A673 (cell line): ENCODE measurements at regions not wholly inside any gene's neighbourhood (a gene's known extent, or its start where the extent isn't known, plus 50 kb on each side); places are given as distances from the start of the nearest gene placed in this dataset.
"Not testable (repeated sequence)": the region's sequence is repeated elsewhere in the genome, so short reads cannot be mapped to it uniquely, and the experiment has no call there.

ENCODE experiments used
- BruUV-seq: library from RNA; stranded (reverse); fragments of 400-500 nt; replicated peaks from 2 replicates; lab custom pipeline; 2021; lab: Mats Ljungman, UMichigan
- CTCF ChIA-PET: fragments of 300-600 bp; sonication (Branson Sonifier 250); formaldehyde crosslinking; loops from one replicate; lab custom pipeline; 2022; ENCODE audit warnings: antibody characterized with exemption; lab: Charles Lee
- POLR2A ChIA-PET: fragments of 300-600 bp; sonication (Branson Sonifier 250); formaldehyde crosslinking; loops from one replicate; lab custom pipeline; 2022; ENCODE audit warnings: antibody characterized with exemption; ENCODE audit not compliant: low non-redundant PET; lab: Charles Lee
- DNase-seq: peaks from one replicate; pipeline ENCODE4 v3.0.0-alpha.2; 2015; ENCODE audit warnings: low spot score
- H3K27ac ChIP-seq: fragments of 200-600 bp; sonication (generic); 2 replicates; pipeline ENCODE4 v1.5.1; 2016; ENCODE audit warnings: mixed run types, low read depth, mild to moderate bottlenecking, mixed read lengths, antibody characterized with exemption, low read length; ENCODE audit not compliant: poor library complexity, severe bottlenecking
- H3K27me3 ChIP-seq: fragments of 200-600 bp; sonication (generic); replicated peaks from 2 replicates; pipeline ENCODE4 v1.6.1; 2017; ENCODE audit warnings: mixed run types, low read depth, mild to moderate bottlenecking, mixed read lengths, antibody characterized with exemption, low read length; ENCODE audit not compliant: insufficient read depth, poor library complexity
- H3K36me3 ChIP-seq: fragments of 200-600 bp; sonication (generic); 2 replicates; pipeline ENCODE4 v1.6.1; 2016; ENCODE audit warnings: mixed run types, mild to moderate bottlenecking, mixed read lengths, antibody characterized with exemption, low read length; ENCODE audit not compliant: insufficient read depth, poor library complexity, severe bottlenecking
- H3K4me1 ChIP-seq: fragments of 200-600 bp; sonication (generic); 2 replicates; pipeline ENCODE4 v1.6.1; 2017; ENCODE audit warnings: mixed run types, mild to moderate bottlenecking, mixed read lengths, antibody characterized with exemption, low read length; ENCODE audit not compliant: insufficient read depth, poor library complexity, severe bottlenecking
- H3K4me3 ChIP-seq: fragments of 200-600 bp; sonication (generic); 2 replicates; pipeline ENCODE4 v1.5.1; 2016; ENCODE audit warnings: low read depth, mixed run types, mild to moderate bottlenecking, mixed read lengths, low read length; ENCODE audit not compliant: poor library complexity, severe bottlenecking
- H3K9me3 ChIP-seq: fragments of 200-600 bp; sonication (generic); 2 replicates; pipeline ENCODE4 v1.6.1; 2016; ENCODE audit warnings: mixed run types, low read depth, mild to moderate bottlenecking, mixed read lengths, antibody characterized with exemption, low read length; ENCODE audit not compliant: poor library complexity, severe bottlenecking
- EZH2 ChIP-seq: fragments of 200-600 bp; sonication (generic); IDR thresholded peaks from 2 replicates; pipeline ENCODE4 v1.6.1; 2017; ENCODE audit warnings: borderline replicate concordance, low read depth, mild to moderate bottlenecking, mixed read lengths, antibody characterized with exemption, low read length; ENCODE audit not compliant: poor library complexity, severe bottlenecking
- intact Hi-C: fragments of 100-400 bp; cut with micrococcal nuclease; formaldehyde crosslinking; loops from one replicate; pipeline ENCODE4 v1.10.0; 2022; ENCODE audit not compliant: unreplicated experiment
- TF ChIP-seq, protein P1 (sequence below): fragments of 300-800, 200-600 bp; sonication (generic); conservative IDR thresholded peaks from 2 replicates; pipeline ENCODE4 v1.5.1; 2017; ENCODE audit warnings: low read depth, mild to moderate bottlenecking, antibody characterized with exemption, low read length, moderate library complexity, mixed read lengths

DNA sequence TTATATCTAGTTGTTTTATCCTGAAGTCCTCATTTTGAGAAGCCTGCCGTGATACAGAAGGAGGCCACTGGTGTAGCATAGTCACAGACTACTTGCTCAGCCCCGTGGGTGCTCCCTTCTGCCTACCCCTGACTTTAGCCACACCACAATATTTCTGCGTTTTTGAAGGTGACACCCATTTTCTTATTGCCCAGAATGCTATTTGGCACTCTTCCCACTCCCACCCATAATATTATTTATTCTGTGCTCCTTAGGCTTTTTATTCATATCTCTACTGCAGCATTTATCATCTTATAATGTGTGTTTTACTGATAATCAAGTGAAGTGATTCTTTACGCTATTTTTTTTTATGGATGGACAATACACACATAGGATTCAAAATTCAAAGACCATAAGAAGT lies 107.3 kb downstream of the OR2B2 start:
- Histone ChIP-seq H3K27me3 (no peaks in the 10 kb centered on the region), H3K36me3 (no peaks in the 10 kb centered on the region), H3K4me3 (no peak overlapping the region), H3K27ac (no peak overlapping the region), H3K9me3 (no peaks in the 10 kb centered on the region), H3K4me1 (peaks cover 10% of the 10 kb centered on the region)
- intact Hi-C loops: loop anchor here (5.0 kb wide), 1 partner anchor 658 kb away; a partner anchor contains a TSS
- CTCF ChIA-PET: no interaction called here
- TF ChIP-seq EZH2: no peak
- TF ChIP-seq, protein P1, sequence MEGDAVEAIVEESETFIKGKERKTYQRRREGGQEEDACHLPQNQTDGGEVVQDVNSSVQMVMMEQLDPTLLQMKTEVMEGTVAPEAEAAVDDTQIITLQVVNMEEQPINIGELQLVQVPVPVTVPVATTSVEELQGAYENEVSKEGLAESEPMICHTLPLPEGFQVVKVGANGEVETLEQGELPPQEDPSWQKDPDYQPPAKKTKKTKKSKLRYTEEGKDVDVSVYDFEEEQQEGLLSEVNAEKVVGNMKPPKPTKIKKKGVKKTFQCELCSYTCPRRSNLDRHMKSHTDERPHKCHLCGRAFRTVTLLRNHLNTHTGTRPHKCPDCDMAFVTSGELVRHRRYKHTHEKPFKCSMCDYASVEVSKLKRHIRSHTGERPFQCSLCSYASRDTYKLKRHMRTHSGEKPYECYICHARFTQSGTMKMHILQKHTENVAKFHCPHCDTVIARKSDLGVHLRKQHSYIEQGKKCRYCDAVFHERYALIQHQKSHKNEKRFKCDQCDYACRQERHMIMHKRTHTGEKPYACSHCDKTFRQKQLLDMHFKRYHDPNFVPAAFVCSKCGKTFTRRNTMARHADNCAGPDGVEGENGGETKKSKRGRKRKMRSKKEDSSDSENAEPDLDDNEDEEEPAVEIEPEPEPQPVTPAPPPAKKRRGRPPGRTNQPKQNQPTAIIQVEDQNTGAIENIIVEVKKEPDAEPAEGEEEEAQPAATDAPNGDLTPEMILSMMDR: no peak
- DNase-seq: no peak
- POLR2A ChIA-PET: no interaction called here
- BruUV-seq: no TSS peak

DNA sequence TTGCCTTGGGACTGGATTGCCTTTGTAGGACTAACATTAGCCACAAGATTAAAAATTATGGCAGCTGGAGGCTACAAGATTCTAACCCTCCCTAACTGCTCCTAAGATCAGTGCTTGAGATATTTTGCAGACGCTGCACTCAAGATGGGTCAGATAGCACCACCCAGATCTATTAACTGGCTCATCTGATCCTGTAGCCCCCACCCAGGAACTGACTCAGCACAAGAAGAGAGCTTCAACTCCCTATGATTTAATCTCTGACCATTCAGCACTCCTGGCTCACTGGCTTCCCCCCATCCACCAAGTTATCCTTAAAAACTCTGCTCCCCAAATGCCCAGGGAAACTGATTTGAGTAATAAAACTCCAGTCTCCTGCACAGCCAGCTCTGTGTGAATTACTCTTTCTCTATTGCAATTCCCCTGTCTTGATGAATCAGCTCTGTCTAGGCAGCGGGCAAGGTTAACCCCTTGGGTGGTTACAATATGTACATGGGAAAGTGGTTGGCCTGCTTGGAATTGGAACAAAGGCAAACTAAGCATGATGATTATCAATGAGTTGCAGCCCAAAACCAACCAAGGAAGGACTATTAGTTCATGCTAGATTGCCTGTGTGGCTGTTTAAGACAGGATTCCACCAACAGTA lies 111.3 kb downstream of the OR2B2 start:
- no peak overlapping the region for H3K4me3 ChIP-seq
- no peak for DNase-seq
- no TSS peak for BruUV-seq
- CTCF ChIA-PET: no interaction called here
- no peaks in the 10 kb centered on the region for H3K27me3 ChIP-seq
- no peaks in the 10 kb centered on the region for H3K4me1 ChIP-seq
- POLR2A ChIA-PET: no interaction called here
- no peak overlapping the region for H3K27ac ChIP-seq
- no peaks in the 10 kb centered on the region for H3K9me3 ChIP-seq
- no peak for TF ChIP-seq EZH2
- TF ChIP-seq, protein P1: no peak
- intact Hi-C loops: no loop called here
- H3K36me3 ChIP-seq: no peaks in the 10 kb centered on the region

DNA sequence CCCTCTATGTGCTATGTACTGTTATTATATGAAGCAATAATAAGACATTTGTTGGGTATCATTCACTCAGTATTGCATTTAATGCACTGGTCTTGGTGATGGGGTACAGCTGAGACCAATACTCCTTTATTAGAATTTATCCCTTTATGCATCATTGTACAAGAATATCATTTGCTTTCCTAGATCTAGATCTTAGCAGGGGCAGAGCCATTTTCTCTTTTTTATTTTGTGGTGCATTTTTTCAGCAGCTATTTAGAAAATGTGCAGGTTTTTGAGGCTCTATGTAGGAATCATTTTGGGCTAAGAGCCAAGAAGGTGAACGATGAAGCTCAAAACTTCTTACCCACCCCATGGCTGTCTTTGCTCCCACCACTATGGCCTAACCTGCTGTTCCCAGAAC lies 114.2 kb downstream of the OR2B2 start:
- Histone ChIP-seq H3K4me3 (no peak overlapping the region), H3K9me3 (no peaks in the 10 kb centered on the region), H3K4me1 (no peaks in the 10 kb centered on the region), H3K36me3 (no peaks in the 10 kb centered on the region), H3K27ac (no peak overlapping the region), H3K27me3 (no peaks in the 10 kb centered on the region)
- POLR2A ChIA-PET: no interaction called here
- no peak for DNase-seq
- CTCF ChIA-PET: interaction anchor here (1.1 kb wide), 1 partner anchor 671 kb away, joined by 5 read pairs; no protein-coding TSS in a partner anchor
- intact Hi-C loops: no loop called here
- TF ChIP-seq, protein P1: no peak
- no peak for TF ChIP-seq EZH2
- no TSS peak for BruUV-seq

DNA sequence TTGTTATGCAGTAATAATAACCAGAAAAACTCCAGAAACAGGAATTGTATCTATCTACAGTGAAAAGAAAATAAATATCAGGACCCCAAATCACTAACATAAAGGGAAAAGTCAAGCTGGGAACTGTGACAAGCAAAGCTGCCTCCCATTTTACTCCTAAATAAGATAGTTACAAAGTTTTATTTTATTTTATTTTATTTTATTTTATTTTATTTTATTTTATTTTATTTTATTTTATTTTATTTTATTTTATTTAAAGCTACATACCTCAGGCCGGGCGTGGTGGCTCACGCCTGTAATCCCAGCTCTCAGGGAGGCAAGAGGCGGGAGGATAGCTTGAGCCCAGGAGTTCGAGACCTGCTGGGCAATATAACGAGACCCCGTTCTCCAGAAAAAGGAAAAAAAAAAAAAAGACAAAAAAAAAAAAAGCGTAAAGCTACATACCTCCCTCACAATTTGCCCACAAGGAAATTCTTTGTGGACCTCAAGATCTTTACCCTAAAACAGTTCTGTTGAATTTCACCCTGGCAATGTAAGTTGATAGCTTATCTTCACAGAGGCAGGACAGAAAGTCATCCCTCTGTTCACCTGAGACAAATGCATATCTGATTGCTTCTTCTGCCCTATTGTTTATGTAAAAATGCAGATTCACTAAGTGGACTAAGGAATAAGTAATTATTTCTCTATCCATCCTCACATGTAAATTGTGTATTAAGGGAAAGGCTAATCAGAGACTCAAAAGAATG lies 115.3 kb downstream of the OR2B2 start:
- H3K27me3 ChIP-seq, intact Hi-C loops: not testable (repeated sequence)

More for the DNA sequence above, 115.3 kb downstream of the OR2B2 start:
- ChIA-PET POLR2A (interaction anchor here (0.7 kb wide), 1 partner anchor 195 kb away, joined by 28 read pairs; no protein-coding TSS in a partner anchor), CTCF (interaction anchor here (0.6 to 1.5 kb wide), 4 partner anchors 16 to 670 kb away, joined by 3 to 5 read pairs (median 4); a partner anchor contains a TSS)
- BruUV-seq, H3K27ac ChIP-seq, H3K36me3 ChIP-seq, H3K4me3 ChIP-seq, H3K4me1 ChIP-seq, H3K9me3 ChIP-seq, DNase-seq: not testable (repeated sequence)
